H1 (cell line): ENCODE measurements at regions not wholly inside any gene's neighbourhood (a gene's known extent, or its start where the extent isn't known, plus 50 kb on each side); places are given as distances from the start of the nearest gene placed in this dataset.

Source experiments
- CTCF ChIA-PET: fragments of 300-600 bp; sonication (Branson Sonifier 250); formaldehyde crosslinking; loops from one replicate; lab custom pipeline; 2021; ENCODE audit not compliant: partially characterized antibody; lab: Charles Lee
- POLR2A ChIA-PET: fragments of 300-600 bp; sonication (Branson Sonifier 250); formaldehyde crosslinking; loops from one replicate; lab custom pipeline; 2021; ENCODE audit warnings: inconsistent platforms; ENCODE audit not compliant: partially characterized antibody; lab: Charles Lee
- DNase-seq, 2 experiments: peaks; one replicate each; pipeline versions ENCODE4 v3.0.0 to v3.0.0-alpha.2; 2010 to 2022; ENCODE audit warnings: low spot score in 2 of 2, low read depth in 1 of 2, mixed read lengths in 1 of 2
- FAIRE-seq: peaks from 2 replicates; lab custom pipeline; 2011; peaks lifted over from hg19 to GRCh38; lab: Jason Lieb, UNC
- H2AFZ ChIP-seq: 2 replicates; pipeline ENCODE4 v1.8.1; 2012; ENCODE audit warnings: low read length, inconsistent platforms
- H2AK5ac ChIP-seq: 2 replicates; pipeline ENCODE4 v1.6.1; 2013; ENCODE audit warnings: low read depth, low read length
- H2BK120ac ChIP-seq: replicated peaks from 2 replicates; pipeline ENCODE3; 2013; ENCODE audit warnings: low read depth, low read length, inconsistent platforms
- H2BK12ac ChIP-seq: 2 replicates; pipeline ENCODE4 v1.6.1; 2013; ENCODE audit warnings: low read depth, low read length
- H2BK15ac ChIP-seq: 2 replicates; pipeline ENCODE4 v1.6.1; 2013; ENCODE audit warnings: low read length
- H2BK20ac ChIP-seq: 2 replicates; pipeline ENCODE4 v1.6.1; 2013; ENCODE audit warnings: low read length
- H2BK5ac ChIP-seq: 2 replicates; pipeline ENCODE4 v1.6.1; 2013; ENCODE audit warnings: low read depth, low read length
- H3K14ac ChIP-seq: 2 replicates; pipeline ENCODE4 v1.6.1; 2013; ENCODE audit warnings: inconsistent platforms; ENCODE audit not compliant: insufficient read length
- H3K18ac ChIP-seq: 2 replicates; pipeline ENCODE4 v1.6.1; 2013; ENCODE audit warnings: low read length; ENCODE audit errors: extremely low read depth
- H3K23ac ChIP-seq: 2 replicates; pipeline ENCODE4 v1.6.1; 2013; ENCODE audit warnings: inconsistent platforms; ENCODE audit not compliant: insufficient read length
- H3K23me2 ChIP-seq: 2 replicates; pipeline ENCODE4 v1.6.1; 2013; ENCODE audit warnings: low read depth, low read length
- H3K27ac ChIP-seq: 2 replicates; pipeline ENCODE4 v1.6.1; 2011; ENCODE audit warnings: low read depth, low read length, inconsistent platforms
- H3K27me3 ChIP-seq, 4 experiments: replicated peaks in 1 of 4; 1 replicate in 1 of 4; 2 replicates in 3 of 4; pipeline versions ENCODE4 v1.6.1 to v1.8.1; 2011 to 2013; ENCODE audit warnings: low read length in 3 of 4, mild to moderate bottlenecking in 3 of 4, inconsistent platforms in 2 of 4, mixed read lengths in 2 of 4, moderate library complexity in 1 of 4; ENCODE audit not compliant: control insufficient read depth in 3 of 4, insufficient read depth in 3 of 4; ENCODE audit errors: extremely low read depth in 1 of 4
- H3K36me3 ChIP-seq, 4 experiments: 2 replicates each; pipeline versions ENCODE4 v1.6.1 to v1.8.1; 2011 to 2013; ENCODE audit warnings: mild to moderate bottlenecking in 4 of 4, low read length in 3 of 4, moderate library complexity in 2 of 4, control low read depth in 1 of 4, inconsistent platforms in 1 of 4; ENCODE audit not compliant: insufficient read depth in 4 of 4, control insufficient read depth in 2 of 4
- H3K4ac ChIP-seq: replicated peaks from 2 replicates; pipeline ENCODE3; 2013; ENCODE audit warnings: low read length, low read depth, mixed read lengths, inconsistent platforms; ENCODE audit not compliant: insufficient read length
- H3K4me1 ChIP-seq, 4 experiments: replicated peaks in 1 of 4; 1 replicate in 1 of 4; 2 replicates in 3 of 4; pipeline versions ENCODE4 v1.6.1 to v1.8.1; 2011 to 2013; ENCODE audit warnings: low read length in 3 of 4, inconsistent platforms in 2 of 4, mixed read lengths in 1 of 4; ENCODE audit not compliant: insufficient read depth in 4 of 4, control insufficient read depth in 3 of 4
- H3K4me2 ChIP-seq, 2 experiments: 2 replicates each; pipeline versions ENCODE4 v1.6.1 to v1.8.1; 2011 to 2013; ENCODE audit warnings: low read depth in 2 of 2, low read length in 2 of 2, control low read depth in 1 of 2, inconsistent platforms in 1 of 2, mild to moderate bottlenecking in 1 of 2; ENCODE audit not compliant: insufficient read depth in 1 of 2
- H3K4me3 ChIP-seq, 4 experiments: fragments of 200-600, 300-600 bp in 1 of 4; sonication (generic), shearing (Covaris generic), sonication (Bioruptor Twin) in 1 of 4; 2 replicates each; pipeline versions ENCODE4 v1.5.1 to v1.8.1; 2011 to 2016; ENCODE audit warnings: low read length in 4 of 4, low read depth in 3 of 4, control low read depth in 2 of 4, inconsistent platforms in 2 of 4, mild to moderate bottlenecking in 2 of 4, mixed read lengths in 1 of 4, moderate library complexity in 1 of 4; ENCODE audit not compliant: insufficient read depth in 2 of 4; ENCODE audit errors: extremely low read depth in 1 of 4
- H3K56ac ChIP-seq: replicated peaks from 2 replicates; pipeline ENCODE3; 2013; ENCODE audit warnings: low read depth, mild to moderate bottlenecking, mixed read lengths, low read length, inconsistent platforms; ENCODE audit not compliant: insufficient read length
- H3K79me1 ChIP-seq: 2 replicates; pipeline ENCODE4 v1.6.1; 2013; ENCODE audit warnings: low read depth, low read length, control low read depth
- H3K79me2 ChIP-seq, 2 experiments: 2 replicates each; pipeline versions ENCODE4 v1.6.1 to v1.8.1; 2012 to 2013; ENCODE audit warnings: low read length in 2 of 2, mild to moderate bottlenecking in 2 of 2, inconsistent platforms in 1 of 2; ENCODE audit not compliant: insufficient read depth in 2 of 2, control insufficient read depth in 1 of 2
- H3K9ac ChIP-seq, 4 experiments: replicated peaks in 1 of 4; 1 replicate in 1 of 4; 2 replicates in 3 of 4; pipeline versions ENCODE4 v1.6.1 to v1.8.1; 2011 to 2013; ENCODE audit warnings: low read depth in 3 of 4, low read length in 3 of 4, control low read depth in 2 of 4, mild to moderate bottlenecking in 2 of 4, moderate library complexity in 2 of 4, inconsistent platforms in 1 of 4; ENCODE audit errors: extremely low read depth in 1 of 4
- H3K9me3 ChIP-seq, 2 experiments: 2 replicates each; pipeline versions ENCODE4 v1.6.1 to v1.8.1; 2012 to 2013; ENCODE audit warnings: mild to moderate bottlenecking in 2 of 2, moderate library complexity in 2 of 2, control low read depth in 1 of 2, inconsistent platforms in 1 of 2, low read depth in 1 of 2, low read length in 1 of 2, mixed read lengths in 1 of 2; ENCODE audit not compliant: insufficient read depth in 2 of 2
- H4K20me1 ChIP-seq, 2 experiments: replicated peaks in 1 of 2; 2 replicates each; pipeline versions ENCODE3 to v1.8.1; 2011 to 2013; ENCODE audit warnings: inconsistent platforms in 2 of 2, low read length in 2 of 2, mild to moderate bottlenecking in 1 of 2; ENCODE audit not compliant: insufficient read depth in 2 of 2, control insufficient read depth in 1 of 2
- H4K5ac ChIP-seq: 2 replicates; pipeline ENCODE4 v1.6.1; 2013; ENCODE audit warnings: low read length, low read depth, mixed read lengths, inconsistent platforms; ENCODE audit not compliant: insufficient read length
- H4K8ac ChIP-seq: 2 replicates; pipeline ENCODE4 v1.8.0; 2013; ENCODE audit warnings: mild to moderate bottlenecking, moderate library complexity, low read length, inconsistent platforms; ENCODE audit not compliant: insufficient read depth; ENCODE audit errors: extremely low read depth
- H4K91ac ChIP-seq: replicated peaks from 2 replicates; pipeline ENCODE3; 2013; ENCODE audit warnings: low read length, mixed read lengths, inconsistent platforms; ENCODE audit not compliant: insufficient read length
- BRCA1 ChIP-seq: IDR thresholded peaks from 2 replicates; pipeline ENCODE4 v1.6.1; 2012; ENCODE audit warnings: low read depth, low read length, improper control_type of control experiment
- CEBPB ChIP-seq: IDR thresholded peaks from 2 replicates; pipeline ENCODE4 v1.6.1; 2012; ENCODE audit warnings: low read depth, low read length
- CTCF ChIP-seq, 3 experiments: IDR thresholded peaks; 1 replicate in 2 of 3; 2 replicates in 1 of 3; pipeline versions ENCODE4 v1.5.1 to v1.6.1; 2011; ENCODE audit warnings: low read length in 3 of 3, mild to moderate bottlenecking in 3 of 3, inconsistent platforms in 2 of 3, low read depth in 1 of 3, moderate library complexity in 1 of 3; ENCODE audit not compliant: insufficient read depth in 1 of 3; ENCODE audit errors: control extremely low read depth in 1 of 3
- FOSL1 ChIP-seq: IDR thresholded peaks from 2 replicates; pipeline ENCODE4 v1.6.1; 2011; ENCODE audit warnings: mild to moderate bottlenecking, low read depth, low read length, moderate library complexity; ENCODE audit not compliant: insufficient read depth
- RNF2 ChIP-seq: fragments of 200-900, 300-1000 bp; sonication (generic); IDR thresholded peaks from 2 replicates; pipeline ENCODE4 v1.7.1; 2016; ENCODE audit warnings: borderline replicate concordance, low read depth, mild to moderate bottlenecking, antibody characterized with exemption, low read length; ENCODE audit not compliant: poor library complexity, severe bottlenecking; ENCODE audit errors: missing control alignments
- RXRA ChIP-seq: IDR thresholded peaks from 2 replicates; pipeline ENCODE4 v1.6.1; 2011; ENCODE audit warnings: low read depth, mild to moderate bottlenecking, low read length, moderate library complexity; ENCODE audit not compliant: insufficient read depth
- SIN3A ChIP-seq, 2 experiments: IDR thresholded peaks in 1 of 2; conservative IDR thresholded peaks in 1 of 2; 2 replicates each; pipeline ENCODE4 v1.6.1; 2011 to 2012; ENCODE audit warnings: low read length in 2 of 2, improper control_type of control experiment in 1 of 2, low read depth in 1 of 2, mild to moderate bottlenecking in 1 of 2
- SP1 ChIP-seq: IDR thresholded peaks from 2 replicates; pipeline ENCODE4 v1.6.1; 2011; ENCODE audit warnings: low read depth, low read length
- SP2 ChIP-seq: IDR thresholded peaks from 2 replicates; pipeline ENCODE4 v1.6.1; 2012; ENCODE audit warnings: mild to moderate bottlenecking, low read length, inconsistent platforms
- SRF ChIP-seq: IDR thresholded peaks from 2 replicates; pipeline ENCODE4 v1.6.1; 2011; ENCODE audit warnings: mild to moderate bottlenecking, low read depth, low read length, moderate library complexity
- TEAD4 ChIP-seq: IDR thresholded peaks from 2 replicates; pipeline ENCODE4 v1.6.1; 2012; ENCODE audit warnings: low read depth, low read length, inconsistent platforms, mixed read lengths
- WGBS, 2 experiments: shearing (Covaris generic) in 1 of 2; methylation state at CpG; one replicate each; pipeline versions ENCODE4 v1.1.6 to v1.1.7; 2013 to 2015; ENCODE audit warnings: low lambda C conversion rate in 2 of 2, mixed read lengths in 2 of 2, inconsistent platforms in 1 of 2, low coverage in 1 of 2, missing lambda C conversion rate in 1 of 2; ENCODE audit not compliant: insufficient replicate concordance in 2 of 2, insufficient coverage in 1 of 2, insufficient read length in 1 of 2; ENCODE audit errors: extremely low coverage in 1 of 2, missing lambda C conversion rate in 1 of 2; 5-methylcytosine and 5-hydroxymethylcytosine counted together

- H3K18ac ChIP-seq: no peak overlapping the region
- no peak overlapping the region for H2BK5ac ChIP-seq
- no peaks in the 10 kb centered on the region for H3K79me1 ChIP-seq
- H2BK120ac ChIP-seq: no peak overlapping the region
- H3K56ac ChIP-seq: no peak overlapping the region
- no peak overlapping the region for H3K4me3 ChIP-seq
- WGBS, 2 experiments: 91% methylated on average over 2 of the region's 2 CpGs; no CpG with 5 or more reads in 1 of the 2 experiments
- no peaks in the 10 kb centered on the region for H3K36me3 ChIP-seq
- H4K91ac ChIP-seq: no peak overlapping the region
- H2AFZ ChIP-seq: no peak overlapping the region
- no peaks in the 10 kb centered on the region for H4K20me1 ChIP-seq
- no peak overlapping the region for H3K23ac ChIP-seq
- ChIA-PET POLR2A (interaction anchor here (1.1 kb wide), 1 partner anchor 8 kb away, joined by 4 read pairs; no protein-coding TSS in a partner anchor), CTCF (interaction anchor here (0.6 to 1.2 kb wide), 4 partner anchors 42 to 104 kb away, joined by 3 to 4 read pairs (median 3); no protein-coding TSS in a partner anchor)
- H3K4me1 ChIP-seq: no peaks in the 10 kb centered on the region
- H2BK20ac ChIP-seq: no peak overlapping the region
- H4K8ac ChIP-seq: no peak overlapping the region
- H3K27ac ChIP-seq: no peak overlapping the region
- no peak overlapping the region for H3K14ac ChIP-seq
- H3K4ac ChIP-seq: no peak overlapping the region
- FAIRE-seq (no peak), DNase-seq (no peak)
- H3K79me2 ChIP-seq: no peaks in the 10 kb centered on the region
- H3K23me2 ChIP-seq: no peaks in the 10 kb centered on the region
- H3K27me3 ChIP-seq: no peaks in the 10 kb centered on the region
- H2BK15ac ChIP-seq: no peak overlapping the region
- H2BK12ac ChIP-seq: no peak overlapping the region
- no peak overlapping the region for H2AK5ac ChIP-seq
- H4K5ac ChIP-seq: no peak overlapping the region
- H3K4me2 ChIP-seq: no peak overlapping the region
- no peak overlapping the region for H3K9ac ChIP-seq
- no peaks in the 10 kb centered on the region for H3K9me3 ChIP-seq
- TF ChIP-seq SIN3A (conservative IDR thresholded peaks at IDR 0.05 in 1 of 2, IDR thresholded peaks at IDR 0.05 in 1 of 2; ENCODE audit: low read depth in 1 of 2, low read length in 2 of 2) (no peak), SP1 (no peak), RXRA (no peak), CEBPB (no peak), RNF2 (no peak), SRF (no peak), BRCA1 (no peak), SP2 (no peak), FOSL1 (no peak), CTCF (IDR thresholded peaks at IDR 0.05; ENCODE audit: control extremely low read depth in 1 of 3, insufficient read depth in 1 of 3, low read depth in 1 of 3, low read length in 3 of 3) (no peak), TEAD4 (no peak)
These were observed 92.9 kb upstream of the LCLAT1 start for GRCh38 chr2:30354150-30354549.
